Esophagus mucosa (tissue), 1 donor: ENCODE measurements at regions not wholly inside any gene's neighbourhood (a gene's known extent, or its start where the extent isn't known, plus 50 kb on each side); places are given as distances from the start of the nearest gene placed in this dataset.
"Not testable (repeated sequence)": the region's sequence is repeated elsewhere in the genome, so short reads cannot be mapped to it uniquely, and the experiment has no call there.

ENCODE experiments used
- ATAC-seq: fragments of 200-7000 bp; cut with Tn5 transposase; one replicate; pipeline ENCODE4 v1.9.1; 2020
- donor health status: DM: yes; HTN: yes; CAD: no.

DNA sequence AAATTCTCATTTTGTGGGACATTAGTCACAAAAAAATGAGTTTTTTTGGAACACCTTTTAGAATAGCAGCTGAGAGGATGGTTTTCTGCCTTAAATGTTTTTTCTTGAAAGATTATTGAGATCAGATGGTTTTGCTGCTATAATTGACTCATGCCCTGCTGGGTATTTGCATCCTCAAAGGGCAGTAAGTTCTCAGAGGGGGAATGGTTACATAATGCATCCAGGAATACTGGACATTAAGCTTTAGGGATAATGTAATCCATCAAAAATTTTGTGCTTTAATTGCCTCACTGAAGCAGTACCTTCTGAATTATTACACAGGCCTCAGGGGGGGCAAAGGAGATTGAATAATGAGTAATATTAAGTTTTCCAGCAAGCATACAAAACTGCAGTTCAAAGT is 866.3 kb upstream of the SPRY2 start:
- no peak for ATAC-seq

DNA sequence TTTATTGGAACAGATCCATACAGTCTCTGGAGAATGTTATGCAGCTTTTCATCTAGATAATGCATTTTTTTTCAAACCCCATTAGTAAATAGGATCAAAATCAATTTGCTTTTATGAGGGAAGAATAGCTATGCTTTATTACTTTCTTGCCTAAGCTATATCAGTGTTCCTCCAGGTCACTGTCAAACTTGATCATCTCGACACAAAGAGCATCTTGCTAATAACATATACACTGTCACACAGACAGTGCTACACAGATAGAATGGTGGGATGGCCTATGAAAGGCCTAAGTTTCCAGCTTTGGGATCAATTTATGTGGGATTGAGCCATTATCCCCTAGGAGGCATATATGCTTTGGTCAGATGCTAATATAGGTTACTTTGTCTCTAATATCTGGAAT is 862.9 kb upstream of the SPRY2 start:
- no peak for ATAC-seq

- no peak for ATAC-seq
Measured at GRCh38 chr13:81199956-81200355, 859.0 kb upstream of the SPRY2 start.

DNA sequence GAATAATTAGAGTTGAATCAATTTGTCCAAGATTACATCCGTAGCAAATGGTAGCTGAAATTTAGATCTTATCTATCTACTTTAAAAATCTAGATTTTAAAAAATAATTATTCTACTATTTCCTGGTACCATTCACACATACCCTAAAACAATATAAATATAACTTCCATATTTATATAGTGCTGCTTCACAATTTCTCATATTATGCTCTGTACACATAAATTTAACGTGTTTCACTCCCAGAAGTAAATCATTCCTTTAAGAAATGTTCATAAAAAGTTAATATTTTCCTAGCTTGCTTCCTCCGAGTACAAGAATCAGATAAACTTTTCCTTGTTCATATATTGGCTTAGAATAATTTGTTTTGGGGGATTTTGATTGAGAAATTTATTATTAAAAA is 857.0 kb upstream of the SPRY2 start:
- ATAC-seq = no peak

GRCh38 chr13:81197483-81197882 is 856.6 kb upstream of the SPRY2 start:
- no peak for ATAC-seq

DNA sequence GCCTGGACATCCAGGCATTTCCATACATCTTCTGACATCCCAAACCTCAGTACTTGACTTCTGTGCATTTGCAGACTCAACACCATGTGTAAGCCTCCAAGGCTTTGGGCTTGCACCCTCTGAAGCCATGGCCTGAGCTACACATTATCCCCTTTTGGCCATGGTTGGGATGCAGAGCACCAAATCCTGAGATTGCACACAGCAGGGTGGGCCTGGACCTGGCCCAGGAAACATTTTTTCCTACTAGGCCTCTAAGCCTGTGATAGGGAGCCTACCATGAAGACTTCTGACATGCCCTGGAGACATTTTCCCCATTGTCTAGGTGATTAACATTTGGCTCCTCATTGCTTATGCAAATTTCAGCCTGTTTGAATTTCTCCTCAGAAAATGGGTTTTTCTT is 853.4 kb upstream of the SPRY2 start:
- ATAC-seq = no peak

DNA sequence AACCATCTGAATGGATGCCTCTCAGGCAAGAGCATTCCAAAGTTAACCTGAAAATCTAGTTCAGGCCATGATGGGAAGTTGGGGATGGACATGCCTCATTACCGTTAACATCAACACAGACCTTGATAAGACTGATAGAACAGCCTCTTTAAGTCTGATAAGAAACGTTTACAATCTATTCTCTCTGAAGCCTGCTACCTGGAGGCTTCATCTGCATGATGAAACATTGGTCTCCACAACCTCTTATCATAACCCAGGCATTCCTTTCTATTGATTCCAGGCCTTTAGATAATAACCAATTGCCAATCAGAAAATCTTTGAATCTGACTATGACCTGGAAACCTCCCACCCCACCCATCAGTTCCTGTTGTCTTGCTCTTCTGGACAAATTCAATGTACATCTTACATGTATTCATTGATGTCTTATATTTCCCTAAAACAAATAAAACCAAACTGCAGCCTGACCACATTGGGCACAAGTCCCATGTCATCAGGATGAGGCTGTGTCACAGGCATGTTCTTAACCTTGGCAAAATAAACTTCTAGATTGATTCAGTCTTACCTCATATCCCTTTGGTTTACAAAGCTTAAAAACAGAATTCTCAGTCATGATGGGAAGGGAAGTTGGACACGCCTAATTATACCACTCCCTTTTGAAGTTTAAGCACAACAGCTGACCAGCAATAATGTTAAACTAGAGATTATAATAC is 843.8 kb upstream of the SPRY2 start:
- ATAC-seq = no peak

DNA sequence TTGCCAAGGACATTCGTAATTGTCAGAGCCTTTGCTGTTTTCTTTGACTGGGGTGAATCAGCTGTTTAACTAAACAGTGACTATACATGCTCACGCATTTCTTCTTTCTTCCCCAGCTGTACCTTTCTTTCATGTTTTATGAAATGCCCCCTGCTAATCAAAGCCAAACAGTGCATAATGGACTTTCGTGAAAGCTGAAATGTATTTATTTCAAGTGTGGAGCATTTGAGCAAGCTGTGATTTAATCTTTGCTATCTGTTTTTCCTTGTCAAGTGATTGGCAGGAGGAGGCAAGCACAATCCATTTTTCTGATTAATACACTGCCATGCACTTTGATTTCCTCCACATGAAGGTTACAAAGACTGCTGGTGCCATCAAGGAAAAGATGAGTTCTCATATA is 831.7 kb upstream of the SPRY2 start:
- no peak for ATAC-seq

DNA sequence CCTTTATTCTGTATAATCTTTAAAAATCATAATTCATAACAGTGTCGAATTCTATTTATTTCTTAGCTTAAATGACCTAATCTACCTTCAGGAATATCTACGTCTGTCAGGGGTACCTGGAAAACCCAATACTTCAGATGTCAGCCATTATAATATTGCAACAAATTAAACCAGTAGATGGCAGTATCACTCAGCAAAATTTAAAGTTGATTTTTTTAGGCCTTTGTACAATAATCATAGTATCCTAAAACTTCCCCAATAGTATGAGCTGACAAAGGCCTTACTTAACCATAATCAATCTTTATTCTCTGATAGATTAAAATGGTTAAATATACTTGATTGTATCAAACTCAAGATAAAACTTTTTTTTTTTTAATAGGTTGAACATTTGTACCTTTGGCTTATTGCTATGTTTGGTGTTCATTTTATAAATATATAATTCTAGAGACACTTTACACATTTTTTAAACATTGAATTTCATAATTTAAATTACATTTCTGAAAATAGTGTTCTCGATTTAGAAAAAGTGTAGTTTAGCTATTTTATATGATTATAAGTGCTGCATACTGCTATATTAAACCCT is 830.2 kb upstream of the SPRY2 start:
- ATAC-seq = no peak

DNA sequence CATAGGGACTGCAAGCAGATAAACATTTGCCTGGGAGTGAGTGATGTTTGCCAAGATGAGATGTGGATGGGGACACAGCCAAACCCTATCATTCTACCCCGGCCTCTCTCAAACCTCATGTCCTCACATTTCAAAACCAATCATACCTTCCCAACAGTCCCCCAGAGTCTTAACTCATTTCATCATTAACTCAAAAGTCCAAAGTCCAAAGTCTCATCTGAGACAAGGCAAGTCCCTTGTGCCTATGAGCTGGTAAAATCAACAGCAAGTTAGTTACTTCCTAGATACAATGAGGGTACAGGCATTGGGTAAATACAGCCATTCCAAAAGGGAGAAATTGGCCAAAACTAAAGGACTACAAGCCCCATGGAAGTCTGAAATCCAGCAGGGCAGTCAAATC is 822.9 kb upstream of the SPRY2 start:
- ATAC-seq = not testable (repeated sequence)

GRCh38 chr13:81153478-81153877 is 812.6 kb upstream of the SPRY2 start:
- ATAC-seq = no peak

DNA sequence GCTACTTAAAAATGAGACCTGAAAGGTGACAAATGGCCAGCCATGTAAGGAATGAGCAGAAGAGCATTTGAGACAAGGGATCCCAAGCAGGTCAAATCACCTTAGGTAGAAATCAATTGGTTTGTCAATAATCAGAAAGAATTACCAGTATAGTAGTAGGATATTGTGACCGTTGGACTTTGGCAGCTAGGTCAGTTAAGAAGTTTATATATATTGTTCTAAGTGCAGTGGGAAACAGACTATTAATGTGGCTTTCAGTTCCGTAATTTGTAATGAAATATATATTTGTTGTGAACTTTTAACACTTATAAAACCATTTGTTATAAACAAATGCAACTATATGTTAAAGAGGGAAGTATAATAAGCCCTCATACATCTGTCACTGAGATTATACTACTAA is 807.9 kb upstream of the SPRY2 start:
- ATAC-seq = no peak

DNA sequence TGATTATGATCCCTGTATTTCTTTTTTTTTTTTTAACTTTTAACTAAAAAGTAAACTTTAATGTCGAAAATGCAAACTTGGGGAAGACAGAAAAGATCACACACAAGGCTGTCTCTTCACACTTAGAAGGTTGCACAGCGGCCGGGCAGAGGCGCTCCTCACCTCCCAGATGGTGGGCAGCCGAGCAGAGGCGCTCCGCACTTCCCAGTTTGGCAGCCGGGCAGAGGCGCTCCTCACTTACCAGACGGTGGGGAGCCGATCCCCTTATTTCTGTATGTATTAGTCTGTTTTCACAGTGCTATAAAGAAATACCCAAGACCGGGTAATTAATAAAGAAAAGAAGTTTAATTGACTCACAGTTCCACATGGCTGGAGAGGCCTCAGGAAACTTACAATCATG is 805.6 kb upstream of the SPRY2 start:
- ATAC-seq = not testable (repeated sequence)

DNA sequence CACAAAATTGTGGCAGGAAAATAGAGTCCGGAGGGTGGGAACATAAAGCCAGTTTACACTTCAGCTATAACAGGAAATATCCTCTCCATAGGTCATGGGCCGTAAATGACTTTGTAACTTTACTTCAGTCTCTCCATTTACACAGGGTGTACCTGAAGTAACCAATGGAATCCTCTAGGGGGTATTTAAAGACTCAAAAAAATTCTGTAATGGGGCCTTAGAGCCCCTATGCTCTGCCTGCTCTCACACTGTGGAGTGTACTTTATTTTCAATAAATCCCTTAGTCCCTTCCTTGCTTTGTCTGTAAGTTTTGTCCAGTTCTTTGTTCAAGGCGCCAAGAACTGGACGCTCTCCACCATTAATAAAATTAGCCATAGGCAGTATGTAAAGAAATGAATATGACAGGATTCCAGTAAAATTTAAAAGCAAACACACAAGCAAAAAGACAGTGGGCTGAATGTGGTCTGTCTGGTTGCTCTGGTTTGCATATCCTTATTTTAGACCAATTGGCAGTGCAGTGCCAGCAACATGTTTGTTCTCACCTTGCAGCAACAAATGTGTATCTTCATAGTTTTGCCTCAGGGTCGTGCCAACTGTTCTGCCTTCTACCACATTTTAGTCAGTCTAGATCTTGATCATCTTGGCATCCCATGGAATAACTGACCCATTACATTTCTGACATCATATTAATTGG is 801.5 kb upstream of the SPRY2 start:
- no peak for ATAC-seq

DNA sequence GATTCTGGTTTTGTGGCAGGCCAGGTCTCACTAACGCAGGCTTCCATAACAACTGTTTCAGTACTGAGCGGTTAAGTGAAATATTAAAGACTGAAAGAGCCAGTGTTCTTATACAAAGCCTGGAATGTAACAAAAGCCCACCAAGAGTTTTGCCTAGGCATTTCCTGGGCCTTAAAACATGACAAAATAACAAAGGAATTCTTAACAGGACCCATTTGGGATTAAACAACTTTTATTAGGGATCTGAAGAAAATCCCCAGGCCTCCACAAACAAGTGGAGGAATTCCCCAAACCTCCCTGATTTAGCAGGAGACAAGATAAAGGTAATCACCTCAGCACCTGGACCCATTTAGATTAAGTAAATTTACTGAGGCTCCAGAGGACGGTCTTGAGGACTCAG is 799.7 kb upstream of the SPRY2 start:
- ATAC-seq = no peak

GRCh38 chr13:81139987-81140386 is 799.1 kb upstream of the SPRY2 start:
- no peak for ATAC-seq

- ATAC-seq = no peak
Measured at GRCh38 chr13:81138353-81138980, 797.5 kb upstream of the SPRY2 start.

- no peak for ATAC-seq
Measured at GRCh38 chr13:81133066-81133465, 792.1 kb upstream of the SPRY2 start.

GRCh38 chr13:81117416-81117815 is 776.5 kb upstream of the SPRY2 start:
- ATAC-seq = no peak

DNA sequence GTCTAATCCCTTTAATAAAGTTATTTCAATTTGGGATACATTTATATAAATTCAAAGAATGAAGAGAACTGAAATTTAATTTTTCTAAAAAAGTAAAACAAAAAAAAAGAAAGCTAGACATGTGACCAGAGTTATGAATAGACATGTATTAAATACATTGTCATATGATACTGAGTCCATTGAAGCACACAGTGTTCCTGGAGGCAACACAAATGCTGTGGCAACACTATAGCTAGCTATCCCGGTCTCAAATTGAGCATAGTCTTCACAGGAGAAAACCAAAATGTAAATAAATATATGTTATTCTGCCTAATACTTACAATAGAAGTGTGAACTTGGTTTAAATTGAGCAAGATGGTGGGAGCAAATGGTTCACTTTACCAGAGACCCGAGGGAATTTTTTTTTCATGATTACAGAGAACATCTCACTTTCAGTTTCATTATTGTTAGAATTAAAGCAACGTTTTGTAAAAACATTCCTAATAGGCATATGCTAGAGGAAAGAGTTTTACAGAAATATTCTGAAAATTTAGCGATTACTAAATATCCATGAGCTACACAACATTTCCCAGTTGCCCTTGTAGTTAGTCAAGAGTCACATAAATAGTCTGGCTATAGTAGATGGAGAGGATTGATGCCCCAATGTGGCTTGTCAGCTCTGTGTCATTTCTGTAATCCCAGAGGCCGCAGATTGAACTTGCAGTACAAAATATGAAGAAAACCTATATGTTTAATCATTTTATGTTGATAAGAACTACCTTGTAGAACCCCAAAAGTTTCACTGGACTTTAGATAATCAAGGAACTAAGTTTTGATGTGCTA is 775.7 kb upstream of the SPRY2 start:
- ATAC-seq = no peak

- no peak for ATAC-seq
Measured at GRCh38 chr13:81109026-81109425, 768.1 kb upstream of the SPRY2 start.

DNA sequence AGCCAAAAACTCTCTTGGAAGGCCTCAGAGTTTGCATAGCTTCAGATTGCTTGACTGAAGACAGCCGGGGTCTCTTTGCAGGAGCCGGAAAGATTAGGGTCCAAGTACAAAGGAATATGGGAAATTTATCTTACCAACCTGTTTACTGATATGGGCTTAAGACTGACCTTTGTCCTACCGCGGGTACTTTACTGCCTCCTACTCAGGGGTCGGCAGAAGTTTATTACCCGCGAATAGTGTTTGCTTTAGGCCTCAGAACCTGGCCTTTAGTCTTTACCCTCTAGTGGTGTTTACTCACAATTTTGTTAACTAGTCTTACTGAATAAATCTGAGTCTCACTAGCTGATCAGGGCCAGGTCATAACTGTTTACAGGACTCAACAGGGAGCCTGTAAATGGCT is 765.4 kb upstream of the SPRY2 start:
- ATAC-seq = no peak
